Activated CD4-positive, alpha-beta T cell treated with anti-CD3 and anti-CD28 coated beads, Interleukin-2, amount 50 U/mL, for 16 hours (primary cell): ENCODE measurements at regions not wholly inside any gene's neighbourhood (a gene's known extent, or its start where the extent isn't known, plus 50 kb on each side); places are given as distances from the start of the nearest gene placed in this dataset.

Experiments used
- DNase-seq: peaks from one replicate; pipeline ENCODE4 v3.0.0-alpha.2; 2020

DNA sequence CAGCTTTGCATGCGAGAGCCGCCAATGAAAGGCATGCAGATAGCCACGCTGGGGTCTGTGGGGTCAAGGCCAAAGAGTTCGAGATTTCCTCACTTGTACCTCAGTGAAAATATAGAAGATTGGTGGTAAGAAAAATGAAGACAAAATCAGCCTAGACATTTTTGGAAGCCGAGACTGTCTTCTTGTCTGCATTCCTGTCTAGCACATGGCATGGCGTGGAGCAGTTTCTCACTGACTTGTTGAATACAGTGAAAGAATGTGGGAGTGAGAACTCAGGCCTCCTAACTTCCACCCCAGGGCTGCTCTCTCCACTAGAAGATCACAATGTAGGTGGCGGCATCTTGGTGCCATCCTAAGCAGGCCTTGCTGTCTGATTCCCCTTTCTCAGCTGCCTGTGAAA is 740.8 kb upstream of the HS6ST1 start:
- DNase-seq: no peak

DNA sequence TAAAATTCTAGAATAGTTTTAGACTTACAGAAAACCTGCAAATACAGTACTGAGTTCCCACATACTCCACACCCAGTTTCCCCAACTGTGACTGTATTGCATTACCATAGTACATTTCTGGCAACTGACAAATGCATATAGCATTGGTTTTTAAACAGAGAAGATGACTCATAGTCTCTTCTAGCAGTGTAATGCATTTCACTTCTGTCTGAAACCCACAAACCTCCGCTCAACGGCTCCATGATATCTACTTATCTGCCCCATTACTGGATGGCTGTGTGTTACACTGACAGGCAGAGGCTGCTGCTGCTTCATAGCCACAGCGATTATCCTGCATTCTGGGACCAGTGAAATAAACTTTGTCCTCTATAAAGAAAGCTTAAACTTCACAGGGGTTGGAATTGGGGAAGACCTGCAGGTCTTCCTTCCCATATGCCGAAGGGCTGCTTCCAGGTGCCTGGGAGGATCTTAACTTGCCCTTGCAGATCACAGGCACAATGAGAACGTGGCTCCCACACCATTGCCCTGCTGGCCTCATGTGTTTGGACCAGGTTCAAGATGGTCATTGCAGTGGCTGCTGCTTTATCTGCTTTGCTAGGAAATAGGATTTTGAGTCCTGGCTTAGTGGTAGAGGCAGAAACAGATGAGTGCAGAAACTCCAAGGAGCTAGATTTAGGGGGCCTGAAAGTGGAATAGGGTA is 742.6 kb upstream of the HS6ST1 start:
- peak; percentile 20 for DNase-seq

DNA sequence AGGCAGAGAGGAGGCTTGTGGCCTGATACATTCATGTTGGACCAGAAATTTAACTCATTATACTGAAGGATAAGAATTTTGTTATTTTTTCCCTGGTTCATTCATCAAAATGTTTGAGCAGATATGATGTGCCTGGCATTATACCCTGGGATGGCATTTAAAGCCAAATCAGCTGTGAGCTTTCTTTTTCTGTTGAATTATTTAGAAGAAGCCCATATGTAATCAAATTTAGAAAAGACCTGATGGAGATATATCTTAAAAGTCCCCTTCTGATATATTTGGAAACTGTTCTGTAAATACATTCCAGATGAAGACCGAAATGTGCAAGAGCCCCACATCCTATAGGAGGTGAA is 743.1 kb upstream of the HS6ST1 start:
- no peak for DNase-seq

GRCh38 chr2:129062146-129062912 is 743.7 kb upstream of the HS6ST1 start:
- DNase-seq: no peak

DNA sequence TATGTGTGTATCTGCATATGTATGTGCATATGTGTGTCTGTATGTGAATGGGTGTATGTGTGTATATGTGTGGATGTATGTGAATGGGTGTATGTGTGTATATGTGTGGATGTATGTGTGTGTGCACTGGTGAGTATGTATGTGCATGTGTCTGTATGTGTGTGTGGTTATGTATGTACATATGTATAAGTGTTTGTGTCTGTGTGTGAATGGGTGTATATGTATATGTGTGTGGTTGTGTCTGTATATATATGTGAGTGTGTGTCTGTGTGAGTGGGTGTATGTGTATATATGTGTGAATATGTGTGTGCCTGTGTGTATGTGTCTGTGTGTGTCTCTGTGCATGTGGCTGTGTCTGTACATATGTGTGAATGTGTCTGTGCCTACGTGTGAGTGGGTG is 748.4 kb upstream of the HS6ST1 start:
- no peak for DNase-seq

DNA sequence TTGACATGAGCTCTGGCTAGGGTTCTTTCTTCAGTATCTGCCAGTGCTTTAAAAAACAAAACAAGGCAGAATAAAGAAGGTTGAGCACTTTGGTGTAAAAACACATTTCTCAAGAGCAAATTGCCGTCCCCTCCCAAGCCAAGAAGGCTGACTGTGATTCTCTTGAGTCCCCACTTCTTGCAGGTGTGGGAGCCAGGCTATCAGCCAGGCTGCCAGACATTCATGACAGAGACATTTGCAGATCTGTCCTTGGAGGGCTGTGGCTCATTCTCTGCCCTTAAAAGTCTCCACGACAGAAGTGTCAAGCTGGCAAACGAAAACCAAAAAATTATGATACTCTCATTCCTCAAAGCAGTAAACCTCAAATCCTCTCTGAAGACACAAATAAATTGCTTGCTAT is 749.3 kb upstream of the HS6ST1 start:
- no peak for DNase-seq

DNA sequence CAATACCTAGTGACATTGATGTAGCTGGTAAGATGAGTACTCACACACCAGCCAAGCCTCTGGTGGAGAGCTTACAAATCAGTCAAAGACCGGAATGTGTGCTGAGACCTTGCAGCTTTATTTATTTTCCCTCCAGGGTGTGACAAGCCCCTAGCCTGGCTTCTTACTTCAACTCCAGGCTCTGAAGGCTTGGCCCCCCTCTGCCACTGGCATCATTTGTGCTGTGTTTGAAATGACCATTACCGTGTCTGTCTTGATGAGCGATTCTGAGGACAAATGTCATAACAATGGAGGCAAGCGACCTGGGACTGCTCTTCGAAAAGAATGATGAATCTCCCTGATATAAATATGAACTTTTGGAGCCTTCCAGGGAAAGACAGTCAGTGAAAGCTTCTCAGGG is 749.9 kb upstream of the HS6ST1 start:
- no peak for DNase-seq

- no peak for DNase-seq
Measured at GRCh38 chr2:129069875-129070594, 751.4 kb upstream of the HS6ST1 start.

DNA sequence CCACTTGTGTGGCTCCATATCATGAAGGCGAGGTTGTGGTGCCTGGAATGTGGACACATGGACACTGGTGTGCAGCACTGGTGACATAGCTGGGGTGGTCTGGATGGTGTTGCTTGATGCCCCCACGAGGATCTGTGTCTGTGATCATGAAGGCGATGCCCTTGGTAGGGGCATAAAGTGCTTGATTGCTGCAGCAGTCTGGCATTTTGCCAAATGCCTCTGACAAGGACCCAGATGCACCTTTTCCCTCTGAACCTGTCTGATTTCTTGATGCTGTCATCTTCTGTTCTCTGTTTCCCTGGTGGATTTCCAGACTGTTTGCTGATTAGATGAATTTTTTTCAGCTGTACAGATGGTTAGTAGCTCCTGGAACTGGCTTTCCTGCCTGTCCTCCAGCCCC is 752.0 kb upstream of the HS6ST1 start:
- no peak for DNase-seq

GRCh38 chr2:129071531-129071930 is 752.9 kb upstream of the HS6ST1 start:
- no peak for DNase-seq

DNA sequence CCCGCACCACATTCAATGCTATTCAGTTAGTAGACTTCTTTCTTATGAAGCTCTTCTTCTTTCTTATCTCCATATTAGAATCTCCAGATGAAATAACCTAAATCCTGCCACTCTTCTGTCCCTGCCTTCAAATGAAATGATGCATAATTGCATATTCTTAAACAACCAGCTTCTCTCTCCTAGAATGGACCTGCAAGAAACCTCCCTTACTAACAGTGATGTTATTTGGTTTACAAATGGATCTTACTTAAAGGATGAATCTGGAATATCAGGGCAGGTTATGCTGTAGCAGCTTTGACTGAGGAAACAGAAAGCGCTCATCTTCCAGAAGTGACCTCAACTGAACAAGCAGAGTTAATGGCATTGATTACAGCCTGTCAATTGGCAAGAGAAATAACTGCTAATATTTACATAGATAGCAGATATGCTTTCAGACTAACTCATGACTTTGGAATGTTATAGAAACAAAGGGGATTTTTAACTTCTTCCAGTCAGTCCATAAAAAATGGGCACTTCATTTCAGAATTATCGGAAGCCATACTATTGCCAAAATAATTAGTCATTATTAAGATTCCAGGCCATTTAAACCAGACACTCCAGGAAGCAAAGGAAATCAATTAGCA is 755.7 kb upstream of the HS6ST1 start:
- no peak for DNase-seq

DNA sequence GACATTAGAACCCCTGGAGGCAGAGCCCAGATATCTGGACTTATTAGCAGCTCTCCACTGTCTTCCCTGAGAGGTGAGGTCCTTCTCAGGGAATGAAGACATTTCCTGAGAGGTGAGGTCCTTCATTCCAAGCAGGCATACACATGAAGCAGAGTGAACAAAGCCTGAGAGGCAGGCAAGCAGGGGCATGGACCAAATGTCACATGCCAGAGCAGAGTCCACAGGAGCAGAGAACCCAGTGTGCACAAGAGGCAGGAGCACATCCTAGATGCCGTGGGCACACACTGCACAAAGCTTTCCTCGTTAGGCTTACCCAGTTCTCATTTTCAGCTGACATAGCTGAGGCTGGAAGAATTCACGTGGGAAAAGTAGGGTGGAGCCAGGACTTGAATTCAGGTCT is 759.9 kb upstream of the HS6ST1 start:
- DNase-seq: no peak

- DNase-seq: no peak
Measured at GRCh38 chr2:129080715-129081476, 762.2 kb upstream of the HS6ST1 start.

DNA sequence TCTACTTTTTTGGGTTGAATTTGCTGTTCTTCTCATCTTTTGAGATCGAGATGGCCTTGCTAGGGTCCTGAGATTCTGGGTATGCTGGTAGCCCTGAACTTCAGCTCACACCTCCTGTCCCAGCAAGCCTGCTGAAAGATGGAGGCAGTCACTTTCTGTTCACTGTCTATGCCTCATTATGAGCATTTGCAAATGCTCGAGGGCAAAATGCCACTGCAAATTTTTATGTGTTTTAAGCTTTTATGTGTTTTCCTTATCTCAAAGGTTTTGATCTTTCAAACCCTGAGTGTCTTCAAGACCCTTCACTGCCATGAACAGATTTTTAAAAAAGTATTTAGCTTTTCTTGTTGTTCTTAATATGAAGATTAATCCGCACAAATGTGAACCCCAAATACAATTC is 766.7 kb upstream of the HS6ST1 start:
- DNase-seq: no peak

GRCh38 chr2:129087133-129087813 is 768.6 kb upstream of the HS6ST1 start:
- no peak for DNase-seq

- DNase-seq: no peak
Measured at GRCh38 chr2:129091620-129092019, 773.0 kb upstream of the HS6ST1 start.

DNA sequence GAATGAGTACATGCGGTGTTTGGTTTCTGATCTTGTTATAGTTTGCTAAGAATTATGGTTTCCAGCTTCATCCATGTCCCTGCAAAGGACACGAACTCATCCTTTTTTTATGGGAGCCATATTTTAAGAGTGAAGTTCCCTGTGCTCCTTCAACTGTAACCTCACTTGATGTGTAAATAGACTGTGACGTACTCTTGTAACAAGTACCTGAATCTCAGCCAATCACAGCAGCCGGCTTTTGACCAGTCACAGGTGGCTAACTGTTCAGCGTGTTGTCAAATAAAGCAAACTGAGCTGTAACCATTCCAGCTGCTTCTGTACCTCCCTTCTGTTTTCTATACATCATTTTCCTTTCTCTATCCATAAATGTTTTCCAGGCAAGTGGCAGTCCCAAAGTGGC is 774.3 kb upstream of the HS6ST1 start:
- DNase-seq: no peak

- DNase-seq: no peak
Measured at GRCh38 chr2:129101186-129101585, 782.5 kb upstream of the HS6ST1 start.

- no peak for DNase-seq
Measured at GRCh38 chr2:129103936-129104878, 785.5 kb upstream of the HS6ST1 start.

DNA sequence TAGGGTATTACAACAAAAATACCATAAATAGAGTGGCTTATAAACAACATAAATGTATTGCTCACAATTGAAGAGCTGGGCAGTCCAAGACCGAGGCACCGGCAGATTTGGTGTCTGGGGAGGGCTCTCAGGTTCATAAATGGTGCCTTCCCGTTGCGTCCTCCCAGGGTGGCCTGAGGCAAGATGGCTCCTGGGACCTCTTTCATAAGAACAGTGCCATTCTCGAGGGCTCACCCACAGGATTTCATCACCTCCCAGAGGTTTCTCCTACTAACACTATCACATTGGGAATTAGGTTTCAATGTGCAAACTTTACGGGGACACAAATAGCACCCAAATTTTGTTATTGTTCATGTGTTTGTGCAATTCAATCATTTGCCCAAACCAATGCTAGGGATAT is 793.5 kb upstream of the HS6ST1 start:
- DNase-seq: no peak

GRCh38 chr2:129113776-129114175 is 795.1 kb upstream of the HS6ST1 start:
- DNase-seq: no peak
